ENCODE measurements at regions not wholly inside any gene's neighbourhood (a gene's known extent, or its start where the extent isn't known, plus 50 kb on each side); places are given as distances from the start of the nearest gene placed in this dataset.

DNA sequence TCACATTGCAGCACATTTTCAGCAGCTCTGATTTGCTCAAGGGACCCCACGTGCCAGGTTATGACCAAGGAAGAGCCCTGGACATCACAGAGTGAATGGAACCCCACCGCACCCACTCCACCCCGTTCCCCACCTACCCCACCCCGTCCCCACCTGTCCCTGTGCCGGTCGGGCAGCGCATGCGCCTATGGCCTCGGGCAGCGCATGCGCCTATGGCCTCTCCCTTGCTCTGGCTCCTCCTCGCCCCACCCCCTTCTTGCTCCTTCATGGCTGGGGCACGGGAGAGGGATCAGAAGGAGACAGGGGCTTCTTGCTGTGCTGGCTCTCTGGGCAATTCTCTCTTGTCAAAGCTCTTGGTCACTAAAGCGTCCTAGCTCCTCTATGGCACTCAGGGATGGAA lies 371.8 kb upstream of the HS6ST1 start:
- Histone ChIP-seq H3K27me3 (ENCODE audit: control insufficient read depth, low read length) (no peaks in the 10 kb centered on the region), H4K20me1 (ENCODE audit: control insufficient read depth, insufficient read depth, low read depth, low read length) (no peaks in the 10 kb centered on the region), H3K4me2 (ENCODE audit: low read length) (no peak overlapping the region), H3F3A (ENCODE audit: control insufficient read depth, insufficient read depth) (no peaks in the 10 kb centered on the region), H3K36me3 (ENCODE audit: control insufficient read depth, low read length) (no peaks in the 10 kb centered on the region), H3K4me1 (ENCODE audit: control insufficient read depth, low read length) (no peaks in the 10 kb centered on the region), H3K9me2 (replicated peaks; ENCODE audit: control insufficient read depth, low read length) (no peaks in the 10 kb centered on the region), H3K79me2 (ENCODE audit: control insufficient read depth, low read length) (no peaks in the 10 kb centered on the region), H3K4me3 (ENCODE audit: low read length) (no peak overlapping the region), H3K27ac (ENCODE audit: low read depth, low read length) (no peak overlapping the region), H3K9me3 (ENCODE audit: control insufficient read depth, insufficient read depth, low read length) (no peaks in the 10 kb centered on the region)
- no peak for TF ChIP-seq EZH2phosphoT487 (IDR thresholded peaks at IDR 0.05; ENCODE audit: borderline replicate concordance, low read length)
- TF ChIP-seq, protein P1, sequence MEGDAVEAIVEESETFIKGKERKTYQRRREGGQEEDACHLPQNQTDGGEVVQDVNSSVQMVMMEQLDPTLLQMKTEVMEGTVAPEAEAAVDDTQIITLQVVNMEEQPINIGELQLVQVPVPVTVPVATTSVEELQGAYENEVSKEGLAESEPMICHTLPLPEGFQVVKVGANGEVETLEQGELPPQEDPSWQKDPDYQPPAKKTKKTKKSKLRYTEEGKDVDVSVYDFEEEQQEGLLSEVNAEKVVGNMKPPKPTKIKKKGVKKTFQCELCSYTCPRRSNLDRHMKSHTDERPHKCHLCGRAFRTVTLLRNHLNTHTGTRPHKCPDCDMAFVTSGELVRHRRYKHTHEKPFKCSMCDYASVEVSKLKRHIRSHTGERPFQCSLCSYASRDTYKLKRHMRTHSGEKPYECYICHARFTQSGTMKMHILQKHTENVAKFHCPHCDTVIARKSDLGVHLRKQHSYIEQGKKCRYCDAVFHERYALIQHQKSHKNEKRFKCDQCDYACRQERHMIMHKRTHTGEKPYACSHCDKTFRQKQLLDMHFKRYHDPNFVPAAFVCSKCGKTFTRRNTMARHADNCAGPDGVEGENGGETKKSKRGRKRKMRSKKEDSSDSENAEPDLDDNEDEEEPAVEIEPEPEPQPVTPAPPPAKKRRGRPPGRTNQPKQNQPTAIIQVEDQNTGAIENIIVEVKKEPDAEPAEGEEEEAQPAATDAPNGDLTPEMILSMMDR (IDR thresholded peaks at IDR 0.05; ENCODE audit: low read depth, low read length, poor library complexity, severe bottlenecking), result no peak

DNA sequence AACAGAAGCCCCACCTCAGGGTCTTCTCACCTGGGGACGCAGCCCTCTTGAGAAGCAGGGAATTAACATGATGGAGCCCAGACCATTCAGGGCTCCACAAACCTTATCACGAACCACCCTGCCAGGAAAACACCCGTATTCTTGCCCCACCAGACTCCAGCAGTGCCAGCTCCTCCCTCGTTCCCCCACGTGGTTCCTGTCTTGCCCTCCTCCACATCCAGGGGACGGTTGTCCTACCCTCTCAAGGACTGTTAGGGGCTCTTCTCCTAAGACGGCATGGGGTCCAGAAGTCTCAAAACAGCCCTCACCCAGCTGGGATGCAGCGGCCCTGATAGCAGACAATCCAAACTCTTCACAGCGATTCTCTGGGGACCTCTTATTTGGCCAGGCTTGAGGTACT lies 372.2 kb upstream of the HS6ST1 start:
- no peak for TF ChIP-seq EZH2phosphoT487 (IDR thresholded peaks at IDR 0.05; ENCODE audit: borderline replicate concordance, low read length)
- TF ChIP-seq, protein P1 (IDR thresholded peaks at IDR 0.05; ENCODE audit: low read depth, low read length, poor library complexity, severe bottlenecking), result no peak
- no peak overlapping the region for H3K4me2 ChIP-seq (ENCODE audit: low read length)
- no peaks in the 10 kb centered on the region for H3K9me2 ChIP-seq (replicated peaks; ENCODE audit: control insufficient read depth, low read length)
- no peaks in the 10 kb centered on the region for H3K4me1 ChIP-seq (ENCODE audit: control insufficient read depth, low read length)
- no peak overlapping the region for H3K4me3 ChIP-seq (ENCODE audit: low read length)
- H3F3A ChIP-seq (ENCODE audit: control insufficient read depth, insufficient read depth), result no peaks in the 10 kb centered on the region
- H3K9me3 ChIP-seq (ENCODE audit: control insufficient read depth, insufficient read depth, low read length), result no peaks in the 10 kb centered on the region
- no peaks in the 10 kb centered on the region for H3K36me3 ChIP-seq (ENCODE audit: control insufficient read depth, low read length)
- H3K27me3 ChIP-seq (ENCODE audit: control insufficient read depth, low read length), result no peaks in the 10 kb centered on the region
- H3K27ac ChIP-seq (ENCODE audit: low read depth, low read length), result no peak overlapping the region
- no peaks in the 10 kb centered on the region for H4K20me1 ChIP-seq (ENCODE audit: control insufficient read depth, insufficient read depth, low read depth, low read length)
- H3K79me2 ChIP-seq (ENCODE audit: control insufficient read depth, low read length), result no peaks in the 10 kb centered on the region

DNA sequence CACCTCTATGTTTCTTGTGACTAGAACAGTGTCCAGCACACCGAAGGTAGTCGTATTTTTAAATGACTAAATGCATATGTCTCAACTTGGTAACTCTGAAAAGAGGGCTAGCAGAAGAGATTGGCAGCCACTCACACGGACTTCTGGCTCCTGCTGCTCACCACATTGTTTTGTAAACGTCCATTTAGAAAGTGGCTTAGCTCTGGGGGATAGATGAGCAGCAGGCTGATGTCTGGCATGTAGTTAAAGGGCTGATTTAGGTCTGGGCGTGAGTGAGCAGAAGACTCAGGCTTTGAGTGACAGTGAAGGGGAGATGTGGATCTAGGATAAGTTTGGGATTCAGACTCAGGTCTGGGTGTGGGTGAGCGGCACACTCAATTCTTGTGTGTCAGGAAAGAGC lies 372.9 kb upstream of the HS6ST1 start:
- H3K9me2 ChIP-seq (replicated peaks; ENCODE audit: control insufficient read depth, low read length), result no peaks in the 10 kb centered on the region
- no peak overlapping the region for H3K27ac ChIP-seq (ENCODE audit: low read depth, low read length)
- H3K36me3 ChIP-seq (ENCODE audit: control insufficient read depth, low read length), result no peaks in the 10 kb centered on the region
- H4K20me1 ChIP-seq (ENCODE audit: control insufficient read depth, insufficient read depth, low read depth, low read length), result no peaks in the 10 kb centered on the region
- no peak for TF ChIP-seq EZH2phosphoT487 (IDR thresholded peaks at IDR 0.05; ENCODE audit: borderline replicate concordance, low read length)
- TF ChIP-seq, protein P1 (IDR thresholded peaks at IDR 0.05; ENCODE audit: low read depth, low read length, poor library complexity, severe bottlenecking), result no peak
- no peak overlapping the region for H3K4me2 ChIP-seq (ENCODE audit: low read length)
- H3F3A ChIP-seq (ENCODE audit: control insufficient read depth, insufficient read depth), result no peaks in the 10 kb centered on the region
- no peaks in the 10 kb centered on the region for H3K27me3 ChIP-seq (ENCODE audit: control insufficient read depth, low read length)
- H3K79me2 ChIP-seq (ENCODE audit: control insufficient read depth, low read length), result no peaks in the 10 kb centered on the region
- H3K4me1 ChIP-seq (ENCODE audit: control insufficient read depth, low read length), result no peaks in the 10 kb centered on the region
- H3K4me3 ChIP-seq (ENCODE audit: low read length), result no peak overlapping the region
- H3K9me3 ChIP-seq (ENCODE audit: control insufficient read depth, insufficient read depth, low read length), result no peaks in the 10 kb centered on the region

Measured in DOHH2 (cell line).